PC-9 (cell line): ENCODE measurements at regions not wholly inside any gene's neighbourhood (a gene's known extent, or its start where the extent isn't known, plus 50 kb on each side); places are given as distances from the start of the nearest gene placed in this dataset.

Source experiments
- CTCF ChIP-seq: fragments of 200-600 bp; sonication (generic); conservative IDR thresholded peaks from 2 replicates; pipeline ENCODE4 v1.6.1; 2017; ENCODE audit warnings: mixed run types, antibody characterized with exemption, mild to moderate bottlenecking, moderate library complexity
- EZH2 ChIP-seq: fragments of 200-600 bp; sonication (generic); IDR thresholded peaks from 2 replicates; pipeline ENCODE4 v1.8.0; 2017; ENCODE audit warnings: antibody characterized with exemption, low read depth

DNA sequence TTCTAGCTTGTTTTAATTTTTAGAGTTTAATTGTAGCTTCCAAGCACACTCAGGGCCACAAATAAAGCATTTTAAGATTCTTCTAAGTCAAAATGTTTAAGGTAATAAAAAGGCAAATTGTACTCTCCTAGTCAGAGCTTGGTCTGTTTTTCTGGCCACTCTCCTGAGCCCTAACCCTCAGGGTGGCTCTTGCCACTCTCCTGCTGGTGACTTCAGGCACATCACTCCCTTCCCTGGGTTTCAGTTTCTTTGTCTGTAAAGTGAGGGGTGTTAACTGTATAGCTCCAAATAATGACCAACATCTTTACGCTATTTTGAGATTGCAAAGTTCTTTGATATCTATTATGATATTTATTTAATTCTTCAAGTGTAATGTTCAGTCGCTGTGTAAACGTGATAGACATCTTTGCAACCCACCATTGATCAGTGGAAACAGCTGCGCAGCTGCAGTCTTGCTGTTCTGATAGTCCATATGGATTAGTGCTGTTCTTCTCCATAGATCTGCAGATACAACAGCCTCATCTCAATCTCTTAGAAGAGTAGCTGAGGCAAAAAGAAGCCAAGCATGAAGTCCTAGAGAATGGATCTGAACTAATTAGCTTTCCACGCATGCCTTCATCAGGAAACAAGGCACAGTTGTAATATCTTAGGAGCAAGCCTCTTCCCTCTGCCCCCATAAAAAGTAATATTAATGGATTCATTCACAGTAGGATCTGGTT lies 189.9 kb downstream of the PLPP4 start:
- TF ChIP-seq CTCF (no peak), EZH2 (no peak)
